DOHH2 (cell line): ENCODE measurements at regions not wholly inside any gene's neighbourhood (a gene's known extent, or its start where the extent isn't known, plus 50 kb on each side); places are given as distances from the start of the nearest gene placed in this dataset.
"Not testable (repeated sequence)": the region's sequence is repeated elsewhere in the genome, so short reads cannot be mapped to it uniquely, and the experiment has no call there.

Experiments used
- H3F3A ChIP-seq: fragments of 200-600 bp; sonication (generic), shearing (Covaris generic); 2 replicates; pipeline ENCODE4 v1.6.0; 2016; ENCODE audit warnings: antibody characterized with exemption, mild to moderate bottlenecking; ENCODE audit not compliant: control insufficient read depth, insufficient read depth
- H3K27ac ChIP-seq: fragments of 200-600 bp; sonication (generic); 2 replicates; pipeline ENCODE4 v1.5.1; 2014; ENCODE audit warnings: low read depth, mild to moderate bottlenecking, low read length, moderate library complexity
- H3K27me3 ChIP-seq: fragments of 200-600 bp; sonication (generic); 2 replicates; pipeline ENCODE4 v1.6.1; 2014; ENCODE audit warnings: mild to moderate bottlenecking, low read length, mixed read lengths; ENCODE audit not compliant: control insufficient read depth
- H3K36me3 ChIP-seq: fragments of 200-600 bp; sonication (generic); 2 replicates; pipeline ENCODE4 v1.6.1; 2014; ENCODE audit warnings: mild to moderate bottlenecking, low read length, moderate library complexity, mixed read lengths; ENCODE audit not compliant: control insufficient read depth
- H3K4me1 ChIP-seq: fragments of 200-600 bp; sonication (generic); 2 replicates; pipeline ENCODE4 v1.6.1; 2014; ENCODE audit warnings: mild to moderate bottlenecking, low read length, mixed read lengths; ENCODE audit not compliant: control insufficient read depth
- H3K4me2 ChIP-seq: fragments of 200-600 bp; sonication (generic); 2 replicates; pipeline ENCODE4 v1.6.0; 2014; ENCODE audit warnings: mild to moderate bottlenecking, low read length, moderate library complexity
- H3K4me3 ChIP-seq: fragments of 200-600 bp; sonication (generic); 2 replicates; pipeline ENCODE4 v1.5.1; 2014; ENCODE audit warnings: mild to moderate bottlenecking, low read length, mixed read lengths
- H3K79me2 ChIP-seq: fragments of 200-600 bp; sonication (generic); 2 replicates; pipeline ENCODE4 v1.6.1; 2014; ENCODE audit warnings: mild to moderate bottlenecking, low read length, mixed read lengths; ENCODE audit not compliant: control insufficient read depth
- H3K9me2 ChIP-seq: fragments of 200-600 bp; sonication (generic); replicated peaks from 2 replicates; pipeline ENCODE4 v1.6.1; 2014; ENCODE audit warnings: mild to moderate bottlenecking, low read length, mixed read lengths; ENCODE audit not compliant: control insufficient read depth
- H3K9me3 ChIP-seq: fragments of 200-600 bp; sonication (generic); 2 replicates; pipeline ENCODE4 v1.6.1; 2014; ENCODE audit warnings: antibody characterized with exemption, low read length, mixed read lengths; ENCODE audit not compliant: control insufficient read depth, insufficient read depth
- H4K20me1 ChIP-seq: fragments of 200-600 bp; sonication (generic); 2 replicates; pipeline ENCODE4 v1.6.0; 2014; ENCODE audit warnings: low read depth, mild to moderate bottlenecking, antibody characterized with exemption, low read length, moderate library complexity; ENCODE audit not compliant: control insufficient read depth, insufficient read depth
- CTCF ChIP-seq: fragments of 200-600 bp; sonication (generic); IDR thresholded peaks from one replicate; pipeline ENCODE4 v1.5.1; 2014; ENCODE audit warnings: antibody characterized with exemption, mild to moderate bottlenecking, low read depth, low read length; ENCODE audit not compliant: poor library complexity, severe bottlenecking
- EZH2phosphoT487 ChIP-seq: fragments of 200-600 bp; sonication (generic); IDR thresholded peaks from 2 replicates; pipeline ENCODE4 v1.6.1; 2017; ENCODE audit warnings: borderline replicate concordance, mild to moderate bottlenecking, antibody characterized with exemption, low read length, moderate library complexity, mixed read lengths

DNA sequence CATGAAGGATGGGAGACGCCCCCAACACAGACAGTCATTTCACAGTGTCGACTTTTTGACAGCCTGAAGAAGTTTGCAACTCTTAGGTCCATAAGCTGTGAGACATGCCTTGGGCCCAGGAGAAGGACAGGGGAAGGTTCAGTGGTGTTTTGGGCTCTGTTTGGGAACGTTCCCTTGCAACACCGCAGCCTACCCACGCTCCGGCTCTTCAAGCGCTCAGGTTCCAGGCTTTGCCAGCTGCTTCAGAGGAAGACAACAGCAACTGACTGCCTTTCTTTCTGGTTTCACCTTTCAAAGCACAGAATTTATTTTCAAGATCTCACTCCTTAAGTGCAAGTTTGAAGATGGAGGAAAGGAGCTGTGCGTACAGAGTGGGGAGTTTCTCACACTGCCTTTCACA lies 575.8 kb upstream of the B3GAT1 start:
- Histone ChIP-seq H4K20me1 (no peaks in the 10 kb centered on the region), H3F3A (no peaks in the 10 kb centered on the region), H3K36me3 (no peaks in the 10 kb centered on the region), H3K4me1 (no peaks in the 10 kb centered on the region), H3K4me3 (no peak overlapping the region), H3K27me3 (no peaks in the 10 kb centered on the region), H3K9me3 (no peaks in the 10 kb centered on the region), H3K4me2 (no peak overlapping the region), H3K27ac (no peak overlapping the region), H3K79me2 (no peaks in the 10 kb centered on the region), H3K9me2 (no peaks in the 10 kb centered on the region)
- TF ChIP-seq CTCF (no peak), EZH2phosphoT487 (no peak)

- no peak overlapping the region for H3K4me3 ChIP-seq
- H3K79me2 ChIP-seq: no peaks in the 10 kb centered on the region
- no peaks in the 10 kb centered on the region for H3K27me3 ChIP-seq
- no peaks in the 10 kb centered on the region for H3K4me1 ChIP-seq
- no peak overlapping the region for H3K4me2 ChIP-seq
- no peaks in the 10 kb centered on the region for H3K36me3 ChIP-seq
- H3K9me3 ChIP-seq: no peaks in the 10 kb centered on the region
- H3K9me2 ChIP-seq: no peaks in the 10 kb centered on the region
- H3F3A ChIP-seq: no peaks in the 10 kb centered on the region
- TF ChIP-seq CTCF (no peak), EZH2phosphoT487 (no peak)
- H3K27ac ChIP-seq: no peak overlapping the region
- no peaks in the 10 kb centered on the region for H4K20me1 ChIP-seq
Measured at GRCh38 chr11:134987223-134987768, 575.3 kb upstream of the B3GAT1 start.

- TF ChIP-seq CTCF: no peak
- no peak for TF ChIP-seq EZH2phosphoT487
Measured at GRCh38 chr11:134984421-134984820, 572.4 kb upstream of the B3GAT1 start.

GRCh38 chr11:134982432-134982831 lies 570.4 kb upstream of the B3GAT1 start:
- H3K4me2 ChIP-seq, H3K27ac ChIP-seq, H3K79me2 ChIP-seq, H3K36me3 ChIP-seq, H3F3A ChIP-seq, H3K4me3 ChIP-seq, H3K9me2 ChIP-seq, H4K20me1 ChIP-seq, H3K4me1 ChIP-seq, H3K27me3 ChIP-seq, H3K9me3 ChIP-seq: not testable (repeated sequence)

More at GRCh38 chr11:134984421-134984820, 572.4 kb upstream of the B3GAT1 start:
- Histone ChIP-seq H4K20me1 (no peaks in the 10 kb centered on the region), H3K27ac (no peak overlapping the region), H3K4me1 (no peaks in the 10 kb centered on the region), H3K4me3 (no peak overlapping the region), H3K9me3 (no peaks in the 10 kb centered on the region), H3K9me2 (no peaks in the 10 kb centered on the region), H3F3A (no peaks in the 10 kb centered on the region), H3K27me3 (no peaks in the 10 kb centered on the region), H3K4me2 (no peak overlapping the region), H3K36me3 (no peaks in the 10 kb centered on the region), H3K79me2 (no peaks in the 10 kb centered on the region)
